GM12878 (cell line): ENCODE measurements at regions not wholly inside any gene's neighbourhood (a gene's known extent, or its start where the extent isn't known, plus 50 kb on each side); places are given as distances from the start of the nearest gene placed in this dataset.

Experiments used
- ATAC-seq: fragments of 200-7000 bp; cut with Tn5 transposase; 3 replicates; pipeline ENCODE4 v1.9.1; 2020; ENCODE audit warnings: mild to moderate bottlenecking, moderate library complexity
- BruUV-seq: library from RNA; stranded (reverse); fragments of 400-500 nt; replicated peaks from 2 replicates; lab custom pipeline; 2021; lab: Mats Ljungman, UMichigan
- CTCF ChIA-PET: fragments of 300-600 bp; sonication (Branson Sonifier 250); formaldehyde crosslinking; extraction: SDS; loops from one replicate; lab custom pipeline; 2021; ENCODE audit warnings: inconsistent platforms; lab: Yijun Ruan, JAX
- POLR2A ChIA-PET: fragments of 350-600 bp; formaldehyde crosslinking; extraction: SDS; loops from one replicate; lab custom pipeline; 2021; ENCODE audit warnings: inconsistent platforms; lab: Charles Lee
- RAD21 ChIA-PET: fragments of 300-600 bp; sonication (Branson Sonifier 250); formaldehyde crosslinking; loops from one replicate; lab custom pipeline; 2023; ENCODE audit warnings: antibody characterized with exemption; ENCODE audit not compliant: unreplicated experiment; lab: Charles Lee
- SMC1A ChIA-PET: fragments of 300-600 bp; sonication (Branson Sonifier 250); formaldehyde crosslinking; loops from one replicate; lab custom pipeline; 2023; ENCODE audit not compliant: unreplicated experiment, uncharacterized antibody; lab: Charles Lee
- DNase-seq: peaks from one replicate; pipeline ENCODE4 v3.0.0-alpha.2; 2011; ENCODE audit warnings: low read depth, low spot score
- FAIRE-seq: peaks from 3 replicates; lab custom pipeline; 2011; peaks lifted over from hg19 to GRCh38; lab: Jason Lieb, UNC
- H2AFZ ChIP-seq: 2 replicates; pipeline ENCODE4 v1.6.0; 2011; ENCODE audit warnings: low read depth, low read length, control low read depth; ENCODE audit not compliant: control insufficient read depth
- H3K27ac ChIP-seq: 2 replicates; pipeline ENCODE4 v1.5.1; 2011; ENCODE audit warnings: control low read depth; ENCODE audit not compliant: control insufficient read depth, insufficient read depth
- H3K27me3 ChIP-seq, 2 experiments: replicated peaks in 1 of 2; 2 replicates each; pipeline versions ENCODE4 v1.6.0 to v1.6.1; 2011; ENCODE audit warnings: low read length in 1 of 2; ENCODE audit not compliant: control insufficient read depth in 2 of 2, insufficient read depth in 2 of 2
- H3K36me3 ChIP-seq, 2 experiments: 2 replicates each; pipeline ENCODE4 v1.5.1; 2011; ENCODE audit warnings: low read length in 1 of 2; ENCODE audit not compliant: control insufficient read depth in 2 of 2, insufficient read depth in 2 of 2
- H3K4me1 ChIP-seq: 2 replicates; pipeline ENCODE4 v1.6.1; 2011; ENCODE audit warnings: mild to moderate bottlenecking, low read length, moderate library complexity, mixed read lengths; ENCODE audit not compliant: control insufficient read depth, insufficient read depth
- H3K4me2 ChIP-seq: 2 replicates; pipeline ENCODE4 v1.6.0; 2011; ENCODE audit warnings: control low read depth; ENCODE audit not compliant: control insufficient read depth, insufficient read depth
- H3K4me3 ChIP-seq: fragments of 200-600 bp; sonication (generic); 2 replicates; pipeline ENCODE4 v1.5.1; 2016
- H3K79me2 ChIP-seq: 2 replicates; pipeline ENCODE4 v1.6.0; 2011; ENCODE audit warnings: low read length; ENCODE audit not compliant: control insufficient read depth, insufficient read depth
- H3K9ac ChIP-seq: 2 replicates; pipeline ENCODE4 v1.8.0; 2011; ENCODE audit warnings: low read length, control low read depth, mixed read lengths; ENCODE audit not compliant: control insufficient read depth, insufficient read depth
- H3K9me3 ChIP-seq: replicated peaks from 3 replicates; pipeline ENCODE4 v1.5.1; 2011; ENCODE audit warnings: mild to moderate bottlenecking, low read length; ENCODE audit not compliant: control insufficient read depth, insufficient read depth
- H4K20me1 ChIP-seq: 2 replicates; pipeline ENCODE4 v1.6.0; 2011; ENCODE audit not compliant: control insufficient read depth, insufficient read depth
- ASH2L ChIP-seq: fragments of 300-600, 200-600 bp; sonication (generic); IDR thresholded peaks from 2 replicates; pipeline ENCODE4 v1.6.1; 2017; ENCODE audit warnings: low read depth, mild to moderate bottlenecking, borderline replicate concordance
- BHLHE40 ChIP-seq, 2 experiments: fragments of 450-650 bp in 1 of 2; IDR thresholded peaks; 2 replicates each; pipeline ENCODE4 v1.6.1; 2011 to 2017; ENCODE audit warnings: low read depth in 2 of 2, borderline replicate concordance in 1 of 2, improper control_type of control experiment in 1 of 2, low read length in 1 of 2, mild to moderate bottlenecking in 1 of 2
- ELK1 ChIP-seq: IDR thresholded peaks from 2 replicates; pipeline ENCODE4 v1.6.1; 2012; ENCODE audit warnings: low read depth, low read length, improper control_type of control experiment
- NR2C2 ChIP-seq: IDR thresholded peaks from 2 replicates; pipeline ENCODE4 v1.6.1; 2011; ENCODE audit warnings: borderline replicate concordance, low read depth; ENCODE audit not compliant: control insufficient read depth, insufficient read length
- SMARCA5 ChIP-seq: fragments of 450-650 bp; IDR thresholded peaks from 2 replicates; pipeline ENCODE4 v1.6.1; 2017; ENCODE audit warnings: mild to moderate bottlenecking
- SPI1 ChIP-seq: IDR thresholded peaks from 2 replicates; pipeline ENCODE4 v1.6.1; 2011; ENCODE audit warnings: low read depth, mild to moderate bottlenecking, low read length, moderate library complexity, borderline replicate concordance; ENCODE audit not compliant: insufficient read depth
- SUZ12 ChIP-seq: fragments of 200-600 bp; sonication (generic); IDR thresholded peaks from one replicate; pipeline ENCODE4 v1.6.1; 2018; ENCODE audit warnings: antibody characterized with exemption, mild to moderate bottlenecking; ENCODE audit not compliant: unreplicated experiment
- ZNF622 ChIP-seq: fragments of 450-650 bp; IDR thresholded peaks from 2 replicates; pipeline ENCODE4 v1.6.1; 2017; ENCODE audit warnings: mild to moderate bottlenecking, inconsistent platforms
- WGBS: methylation state at CpG from one replicate; pipeline ENCODE4 v1.1.6; 2016; ENCODE audit warnings: low lambda C conversion rate; ENCODE audit not compliant: insufficient replicate concordance, insufficient coverage; ENCODE audit errors: missing lambda C conversion rate; 5-methylcytosine and 5-hydroxymethylcytosine counted together
- in situ Hi-C: fragments of 300-500 bp; cut with MboI; formaldehyde crosslinking; loops from 9 replicates; pipeline ENCODE4 v1.14.3; 2018; ENCODE audit warnings: mixed read lengths
- intact Hi-C: fragments of 100-400 bp; cut with micrococcal nuclease; formaldehyde crosslinking; loops from one replicate; pipeline ENCODE4 v1.14.2; 2022; ENCODE audit not compliant: unreplicated experiment
- TF ChIP-seq, protein P1 (sequence below): fragments of 150-350 bp; IDR thresholded peaks from 2 replicates; pipeline ENCODE4 v1.6.1; 2016; ENCODE audit warnings: low read depth, low read length

- Histone ChIP-seq H3K4me2 (no peak overlapping the region), H3K79me2 (no peaks in the 10 kb centered on the region), H2AFZ (no peak overlapping the region), H3K4me3 (no peak overlapping the region), H3K9ac (no peak overlapping the region), H3K9me3 (no peaks in the 10 kb centered on the region), H3K27ac (no peak overlapping the region), H4K20me1 (no peaks in the 10 kb centered on the region), H3K4me1 (no peaks in the 10 kb centered on the region), H3K27me3 (no peaks in the 10 kb centered on the region), H3K36me3 (no peaks in the 10 kb centered on the region)
- ATAC-seq (no peak), FAIRE-seq (no peak), DNase-seq (no peak)
- ChIA-PET SMC1A (no interaction called here), CTCF (interaction anchor here (1.1 to 1.9 kb wide), 2 partner anchors 9 kb away, joined by 3 to 6 read pairs; no protein-coding TSS in a partner anchor), POLR2A (interaction anchor here (2.2 kb wide), 1 partner anchor 9 kb away, joined by 6 read pairs; no protein-coding TSS in a partner anchor), RAD21 (no interaction called here)
- TF ChIP-seq ZNF622 (no peak), ELK1 (no peak), ASH2L (no peak), NR2C2 (no peak), BHLHE40 (IDR thresholded peaks at IDR 0.05; ENCODE audit: borderline replicate concordance in 1 of 2, low read depth in 2 of 2, low read length in 1 of 2) (no peak), SPI1 (no peak), SUZ12 (no peak), SMARCA5 (no peak)
- TF ChIP-seq, protein P1, sequence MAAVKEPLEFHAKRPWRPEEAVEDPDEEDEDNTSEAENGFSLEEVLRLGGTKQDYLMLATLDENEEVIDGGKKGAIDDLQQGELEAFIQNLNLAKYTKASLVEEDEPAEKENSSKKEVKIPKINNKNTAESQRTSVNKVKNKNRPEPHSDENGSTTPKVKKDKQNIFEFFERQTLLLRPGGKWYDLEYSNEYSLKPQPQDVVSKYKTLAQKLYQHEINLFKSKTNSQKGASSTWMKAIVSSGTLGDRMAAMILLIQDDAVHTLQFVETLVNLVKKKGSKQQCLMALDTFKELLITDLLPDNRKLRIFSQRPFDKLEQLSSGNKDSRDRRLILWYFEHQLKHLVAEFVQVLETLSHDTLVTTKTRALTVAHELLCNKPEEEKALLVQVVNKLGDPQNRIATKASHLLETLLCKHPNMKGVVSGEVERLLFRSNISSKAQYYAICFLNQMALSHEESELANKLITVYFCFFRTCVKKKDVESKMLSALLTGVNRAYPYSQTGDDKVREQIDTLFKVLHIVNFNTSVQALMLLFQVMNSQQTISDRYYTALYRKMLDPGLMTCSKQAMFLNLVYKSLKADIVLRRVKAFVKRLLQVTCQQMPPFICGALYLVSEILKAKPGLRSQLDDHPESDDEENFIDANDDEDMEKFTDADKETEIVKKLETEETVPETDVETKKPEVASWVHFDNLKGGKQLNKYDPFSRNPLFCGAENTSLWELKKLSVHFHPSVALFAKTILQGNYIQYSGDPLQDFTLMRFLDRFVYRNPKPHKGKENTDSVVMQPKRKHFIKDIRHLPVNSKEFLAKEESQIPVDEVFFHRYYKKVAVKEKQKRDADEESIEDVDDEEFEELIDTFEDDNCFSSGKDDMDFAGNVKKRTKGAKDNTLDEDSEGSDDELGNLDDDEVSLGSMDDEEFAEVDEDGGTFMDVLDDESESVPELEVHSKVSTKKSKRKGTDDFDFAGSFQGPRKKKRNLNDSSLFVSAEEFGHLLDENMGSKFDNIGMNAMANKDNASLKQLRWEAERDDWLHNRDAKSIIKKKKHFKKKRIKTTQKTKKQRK: no peak
- intact Hi-C loops: no loop called here
- BruUV-seq: no TSS peak
- 50% methylated on average over 2 of the region's 2 CpGs for WGBS
- in situ Hi-C loops: no loop called here
These were observed 60.1 kb upstream of the SLC30A5 start for GRCh38 chr5:69033690-69034089.
